H1 (cell line): ENCODE measurements at regions not wholly inside any gene's neighbourhood (a gene's known extent, or its start where the extent isn't known, plus 50 kb on each side); places are given as distances from the start of the nearest gene placed in this dataset.

Experiments used
- CTCF ChIA-PET: fragments of 300-600 bp; sonication (Branson Sonifier 250); formaldehyde crosslinking; loops from one replicate; lab custom pipeline; 2021; ENCODE audit not compliant: partially characterized antibody; lab: Charles Lee
- POLR2A ChIA-PET: fragments of 300-600 bp; sonication (Branson Sonifier 250); formaldehyde crosslinking; loops from one replicate; lab custom pipeline; 2021; ENCODE audit warnings: inconsistent platforms; ENCODE audit not compliant: partially characterized antibody; lab: Charles Lee
- DNase-seq, 2 experiments: peaks; one replicate each; pipeline versions ENCODE4 v3.0.0 to v3.0.0-alpha.2; 2010 to 2022; ENCODE audit warnings: low spot score in 2 of 2, low read depth in 1 of 2, mixed read lengths in 1 of 2
- FAIRE-seq: peaks from 2 replicates; lab custom pipeline; 2011; peaks lifted over from hg19 to GRCh38; lab: Jason Lieb, UNC
- H2AFZ ChIP-seq: 2 replicates; pipeline ENCODE4 v1.8.1; 2012; ENCODE audit warnings: low read length, inconsistent platforms
- H2AK5ac ChIP-seq: 2 replicates; pipeline ENCODE4 v1.6.1; 2013; ENCODE audit warnings: low read depth, low read length
- H2BK120ac ChIP-seq: replicated peaks from 2 replicates; pipeline ENCODE3; 2013; ENCODE audit warnings: low read depth, low read length, inconsistent platforms
- H2BK12ac ChIP-seq: 2 replicates; pipeline ENCODE4 v1.6.1; 2013; ENCODE audit warnings: low read depth, low read length
- H2BK15ac ChIP-seq: 2 replicates; pipeline ENCODE4 v1.6.1; 2013; ENCODE audit warnings: low read length
- H2BK20ac ChIP-seq: 2 replicates; pipeline ENCODE4 v1.6.1; 2013; ENCODE audit warnings: low read length
- H2BK5ac ChIP-seq: 2 replicates; pipeline ENCODE4 v1.6.1; 2013; ENCODE audit warnings: low read depth, low read length
- H3K14ac ChIP-seq: 2 replicates; pipeline ENCODE4 v1.6.1; 2013; ENCODE audit warnings: inconsistent platforms; ENCODE audit not compliant: insufficient read length
- H3K18ac ChIP-seq: 2 replicates; pipeline ENCODE4 v1.6.1; 2013; ENCODE audit warnings: low read length; ENCODE audit errors: extremely low read depth
- H3K23ac ChIP-seq: 2 replicates; pipeline ENCODE4 v1.6.1; 2013; ENCODE audit warnings: inconsistent platforms; ENCODE audit not compliant: insufficient read length
- H3K23me2 ChIP-seq: 2 replicates; pipeline ENCODE4 v1.6.1; 2013; ENCODE audit warnings: low read depth, low read length
- H3K27ac ChIP-seq: 2 replicates; pipeline ENCODE4 v1.6.1; 2011; ENCODE audit warnings: low read depth, low read length, inconsistent platforms
- H3K27me3 ChIP-seq, 4 experiments: replicated peaks in 1 of 4; 1 replicate in 1 of 4; 2 replicates in 3 of 4; pipeline versions ENCODE4 v1.6.1 to v1.8.1; 2011 to 2013; ENCODE audit warnings: low read length in 3 of 4, mild to moderate bottlenecking in 3 of 4, inconsistent platforms in 2 of 4, mixed read lengths in 2 of 4, moderate library complexity in 1 of 4; ENCODE audit not compliant: control insufficient read depth in 3 of 4, insufficient read depth in 3 of 4; ENCODE audit errors: extremely low read depth in 1 of 4
- H3K36me3 ChIP-seq, 4 experiments: 2 replicates each; pipeline versions ENCODE4 v1.6.1 to v1.8.1; 2011 to 2013; ENCODE audit warnings: mild to moderate bottlenecking in 4 of 4, low read length in 3 of 4, moderate library complexity in 2 of 4, control low read depth in 1 of 4, inconsistent platforms in 1 of 4; ENCODE audit not compliant: insufficient read depth in 4 of 4, control insufficient read depth in 2 of 4
- H3K4ac ChIP-seq: replicated peaks from 2 replicates; pipeline ENCODE3; 2013; ENCODE audit warnings: low read length, low read depth, mixed read lengths, inconsistent platforms; ENCODE audit not compliant: insufficient read length
- H3K4me1 ChIP-seq, 4 experiments: replicated peaks in 1 of 4; 1 replicate in 1 of 4; 2 replicates in 3 of 4; pipeline versions ENCODE4 v1.6.1 to v1.8.1; 2011 to 2013; ENCODE audit warnings: low read length in 3 of 4, inconsistent platforms in 2 of 4, mixed read lengths in 1 of 4; ENCODE audit not compliant: insufficient read depth in 4 of 4, control insufficient read depth in 3 of 4
- H3K4me2 ChIP-seq, 2 experiments: 2 replicates each; pipeline versions ENCODE4 v1.6.1 to v1.8.1; 2011 to 2013; ENCODE audit warnings: low read depth in 2 of 2, low read length in 2 of 2, control low read depth in 1 of 2, inconsistent platforms in 1 of 2, mild to moderate bottlenecking in 1 of 2; ENCODE audit not compliant: insufficient read depth in 1 of 2
- H3K4me3 ChIP-seq, 4 experiments: fragments of 200-600, 300-600 bp in 1 of 4; sonication (generic), shearing (Covaris generic), sonication (Bioruptor Twin) in 1 of 4; 2 replicates each; pipeline versions ENCODE4 v1.5.1 to v1.8.1; 2011 to 2016; ENCODE audit warnings: low read length in 4 of 4, low read depth in 3 of 4, control low read depth in 2 of 4, inconsistent platforms in 2 of 4, mild to moderate bottlenecking in 2 of 4, mixed read lengths in 1 of 4, moderate library complexity in 1 of 4; ENCODE audit not compliant: insufficient read depth in 2 of 4; ENCODE audit errors: extremely low read depth in 1 of 4
- H3K56ac ChIP-seq: replicated peaks from 2 replicates; pipeline ENCODE3; 2013; ENCODE audit warnings: low read depth, mild to moderate bottlenecking, mixed read lengths, low read length, inconsistent platforms; ENCODE audit not compliant: insufficient read length
- H3K79me1 ChIP-seq: 2 replicates; pipeline ENCODE4 v1.6.1; 2013; ENCODE audit warnings: low read depth, low read length, control low read depth
- H3K79me2 ChIP-seq, 2 experiments: 2 replicates each; pipeline versions ENCODE4 v1.6.1 to v1.8.1; 2012 to 2013; ENCODE audit warnings: low read length in 2 of 2, mild to moderate bottlenecking in 2 of 2, inconsistent platforms in 1 of 2; ENCODE audit not compliant: insufficient read depth in 2 of 2, control insufficient read depth in 1 of 2
- H3K9ac ChIP-seq, 4 experiments: replicated peaks in 1 of 4; 1 replicate in 1 of 4; 2 replicates in 3 of 4; pipeline versions ENCODE4 v1.6.1 to v1.8.1; 2011 to 2013; ENCODE audit warnings: low read depth in 3 of 4, low read length in 3 of 4, control low read depth in 2 of 4, mild to moderate bottlenecking in 2 of 4, moderate library complexity in 2 of 4, inconsistent platforms in 1 of 4; ENCODE audit errors: extremely low read depth in 1 of 4
- H3K9me3 ChIP-seq, 2 experiments: 2 replicates each; pipeline versions ENCODE4 v1.6.1 to v1.8.1; 2012 to 2013; ENCODE audit warnings: mild to moderate bottlenecking in 2 of 2, moderate library complexity in 2 of 2, control low read depth in 1 of 2, inconsistent platforms in 1 of 2, low read depth in 1 of 2, low read length in 1 of 2, mixed read lengths in 1 of 2; ENCODE audit not compliant: insufficient read depth in 2 of 2
- H4K20me1 ChIP-seq, 2 experiments: replicated peaks in 1 of 2; 2 replicates each; pipeline versions ENCODE3 to v1.8.1; 2011 to 2013; ENCODE audit warnings: inconsistent platforms in 2 of 2, low read length in 2 of 2, mild to moderate bottlenecking in 1 of 2; ENCODE audit not compliant: insufficient read depth in 2 of 2, control insufficient read depth in 1 of 2
- H4K5ac ChIP-seq: 2 replicates; pipeline ENCODE4 v1.6.1; 2013; ENCODE audit warnings: low read length, low read depth, mixed read lengths, inconsistent platforms; ENCODE audit not compliant: insufficient read length
- H4K8ac ChIP-seq: 2 replicates; pipeline ENCODE4 v1.8.0; 2013; ENCODE audit warnings: mild to moderate bottlenecking, moderate library complexity, low read length, inconsistent platforms; ENCODE audit not compliant: insufficient read depth; ENCODE audit errors: extremely low read depth
- H4K91ac ChIP-seq: replicated peaks from 2 replicates; pipeline ENCODE3; 2013; ENCODE audit warnings: low read length, mixed read lengths, inconsistent platforms; ENCODE audit not compliant: insufficient read length
- ATF2 ChIP-seq: IDR thresholded peaks from 2 replicates; pipeline ENCODE4 v1.6.1; 2012; ENCODE audit warnings: low read length, inconsistent platforms
- CTBP2 ChIP-seq: IDR thresholded peaks from 2 replicates; pipeline ENCODE4 v1.7.0; 2011; ENCODE audit warnings: borderline replicate concordance, mild to moderate bottlenecking, moderate library complexity, mixed read lengths, low read length; ENCODE audit not compliant: insufficient read depth, insufficient read length
- HDAC6 ChIP-seq: IDR thresholded peaks from one replicate; pipeline ENCODE4 v1.7.1; 2012; ENCODE audit warnings: low read depth, mild to moderate bottlenecking, inconsistent platforms, low read length, moderate library complexity
- RNF2 ChIP-seq: fragments of 200-900, 300-1000 bp; sonication (generic); IDR thresholded peaks from 2 replicates; pipeline ENCODE4 v1.7.1; 2016; ENCODE audit warnings: borderline replicate concordance, low read depth, mild to moderate bottlenecking, antibody characterized with exemption, low read length; ENCODE audit not compliant: poor library complexity, severe bottlenecking; ENCODE audit errors: missing control alignments
- SAP30 ChIP-seq: fragments of 300-600 bp; sonication (generic); IDR thresholded peaks from 2 replicates; pipeline ENCODE4 v1.7.1; 2012; ENCODE audit warnings: low read length, moderate library complexity, mild to moderate bottlenecking, inconsistent platforms; ENCODE audit not compliant: insufficient read depth, insufficient replicate concordance
- SP2 ChIP-seq: IDR thresholded peaks from 2 replicates; pipeline ENCODE4 v1.6.1; 2012; ENCODE audit warnings: mild to moderate bottlenecking, low read length, inconsistent platforms
- TAF1 ChIP-seq: IDR thresholded peaks from 2 replicates; pipeline ENCODE4 v1.6.1; 2011; ENCODE audit warnings: mild to moderate bottlenecking, low read depth, low read length
- TAF7 ChIP-seq: optimal IDR thresholded peaks from 2 replicates; pipeline ENCODE3; 2011; ENCODE audit warnings: low read depth, mild to moderate bottlenecking, inconsistent platforms, low read length, moderate library complexity, borderline replicate concordance
- ZNF274 ChIP-seq: IDR thresholded peaks from 2 replicates; pipeline ENCODE4 v1.7.0; 2012; ENCODE audit warnings: low read length, borderline replicate concordance; ENCODE audit errors: extremely low read depth
- WGBS, 2 experiments: shearing (Covaris generic) in 1 of 2; methylation state at CpG; one replicate each; pipeline versions ENCODE4 v1.1.6 to v1.1.7; 2013 to 2015; ENCODE audit warnings: low lambda C conversion rate in 2 of 2, mixed read lengths in 2 of 2, inconsistent platforms in 1 of 2, low coverage in 1 of 2, missing lambda C conversion rate in 1 of 2; ENCODE audit not compliant: insufficient replicate concordance in 2 of 2, insufficient coverage in 1 of 2, insufficient read length in 1 of 2; ENCODE audit errors: extremely low coverage in 1 of 2, missing lambda C conversion rate in 1 of 2; 5-methylcytosine and 5-hydroxymethylcytosine counted together
- TF ChIP-seq, protein P1 (sequence below): IDR thresholded peaks from 2 replicates; pipeline ENCODE4 v1.6.1; 2012; ENCODE audit warnings: inconsistent platforms

DNA sequence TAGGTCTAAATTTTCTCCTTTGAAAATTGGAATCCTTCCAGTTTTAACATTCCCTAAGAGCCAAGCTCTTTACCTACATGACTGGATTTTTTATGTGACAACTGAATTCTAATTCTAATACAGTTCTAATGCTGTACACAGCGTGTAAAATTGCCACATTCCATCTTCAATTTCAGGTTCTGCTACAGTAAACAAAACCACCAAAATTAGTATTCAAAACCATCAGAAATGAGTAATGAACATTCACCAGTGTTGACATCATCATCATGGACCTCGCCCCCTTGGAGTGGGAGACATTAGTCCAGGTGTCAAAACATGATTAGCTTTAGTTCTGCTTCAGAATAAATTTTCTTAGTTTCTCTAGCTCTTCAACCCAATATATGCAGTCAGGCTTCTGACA, 133.6 kb downstream of the MBD2 start:
- H2BK20ac ChIP-seq: no peak overlapping the region
- H2AK5ac ChIP-seq: no peak overlapping the region
- no peak overlapping the region for H2BK120ac ChIP-seq
- H3K79me2 ChIP-seq: no peaks in the 10 kb centered on the region
- H3K27me3 ChIP-seq: peaks cover 0 to 1% (median 0%) of the 10 kb centered on the region in 4 experiments; a peak in 1 of 7 replicates
- H3K14ac ChIP-seq: no peak overlapping the region
- TF ChIP-seq ZNF274 (no peak), SAP30 (no peak), HDAC6 (no peak), TAF7 (no peak), RNF2 (no peak), CTBP2 (no peak), ATF2 (no peak), SP2 (no peak), TAF1 (no peak)
- TF ChIP-seq, protein P1, sequence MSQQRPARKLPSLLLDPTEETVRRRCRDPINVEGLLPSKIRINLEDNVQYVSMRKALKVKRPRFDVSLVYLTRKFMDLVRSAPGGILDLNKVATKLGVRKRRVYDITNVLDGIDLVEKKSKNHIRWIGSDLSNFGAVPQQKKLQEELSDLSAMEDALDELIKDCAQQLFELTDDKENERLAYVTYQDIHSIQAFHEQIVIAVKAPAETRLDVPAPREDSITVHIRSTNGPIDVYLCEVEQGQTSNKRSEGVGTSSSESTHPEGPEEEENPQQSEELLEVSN: no peak
- TF ChIP-seq, all 59 proteins: peak for 0
- Histone ChIP-seq H4K8ac (no peak overlapping the region), H3K36me3 (no peaks in the 10 kb centered on the region), H3K23ac (no peak overlapping the region), H3K27ac (no peak overlapping the region), H3K9ac (no peak overlapping the region), H4K91ac (no peak overlapping the region), H3K4me3 (no peak overlapping the region), H2BK15ac (no peak overlapping the region), H2BK12ac (no peak overlapping the region), H3K56ac (no peak overlapping the region), H3K4me1 (peaks cover 0 to 3% (median 1%) of the 10 kb centered on the region in 4 experiments; a peak in 1 of 7 replicates), H4K5ac (no peak overlapping the region), H3K9me3 (no peaks in the 10 kb centered on the region), H3K79me1 (no peaks in the 10 kb centered on the region), H3K4me2 (no peak overlapping the region), H2AFZ (no peak overlapping the region), H3K4ac (no peak overlapping the region), H2BK5ac (no peak overlapping the region), H3K18ac (no peak overlapping the region), H4K20me1 (no peaks in the 10 kb centered on the region), H3K23me2 (no peaks in the 10 kb centered on the region)
- WGBS, 2 experiments: 84% methylated on average over 2 of the region's 2 CpGs; no CpG with 5 or more reads in 1 of the 2 experiments
- DNase-seq (no peak), FAIRE-seq (no peak)
- ChIA-PET CTCF (interaction anchor here (0.6 to 1.6 kb wide), 4 partner anchors 10 to 514 kb away, joined by 3 to 4 read pairs (median 3); no protein-coding TSS in a partner anchor), POLR2A (no interaction called here)
